Common myeloid progenitor, CD34-positive (primary cell): ENCODE measurements at regions not wholly inside any gene's neighbourhood (a gene's known extent, or its start where the extent isn't known, plus 50 kb on each side); places are given as distances from the start of the nearest gene placed in this dataset.

Source experiments
- CTCF ChIA-PET: fragments of 350-600 bp; sonication (Branson Sonifier 250); formaldehyde crosslinking; loops from one replicate; lab custom pipeline; 2021; ENCODE audit warnings: antibody characterized with exemption; lab: Charles Lee
- POLR2A ChIA-PET: fragments of 350-600 bp; sonication (Branson Sonifier 250); formaldehyde crosslinking; loops from one replicate; lab custom pipeline; 2021; ENCODE audit warnings: antibody characterized with exemption; lab: Charles Lee
- DNase-seq, 3 donors: peaks; one replicate each; pipeline versions ENCODE4 v3.0.0 to v3.0.0-alpha.2; 2013
- H3K27ac ChIP-seq, 2 experiments: 1 replicate in 1 of 2; 2 replicates in 1 of 2; pipeline ENCODE4 v1.7.0; 2013; ENCODE audit warnings: inconsistent platforms in 2 of 2, low read length in 2 of 2, mild to moderate bottlenecking in 2 of 2, low read depth in 1 of 2, moderate library complexity in 1 of 2; ENCODE audit not compliant: severe bottlenecking in 2 of 2, insufficient read depth in 1 of 2, poor library complexity in 1 of 2
- H3K27me3 ChIP-seq, 5 experiments: replicated peaks in 2 of 5; 1 replicate in 3 of 5; 2 replicates in 2 of 5; pipeline versions ENCODE4 v1.6.1 to v1.7.0; 2013; ENCODE audit warnings: low read length in 4 of 5, mild to moderate bottlenecking in 2 of 5, moderate library complexity in 2 of 5, inconsistent platforms in 1 of 5; ENCODE audit not compliant: insufficient read depth in 5 of 5, control insufficient read depth in 4 of 5
- H3K36me3 ChIP-seq, 4 experiments: 1 replicate in 2 of 4; 2 replicates in 2 of 4; pipeline versions ENCODE4 v1.6.1 to v1.7.0; 2013; ENCODE audit warnings: low read length in 3 of 4, control low read depth in 1 of 4, mild to moderate bottlenecking in 1 of 4; ENCODE audit not compliant: control insufficient read depth in 4 of 4, insufficient read depth in 4 of 4
- H3K4me1 ChIP-seq, 4 experiments: 1 replicate in 3 of 4; 2 replicates in 1 of 4; pipeline versions ENCODE4 v1.6.1 to v1.7.1; 2013; ENCODE audit warnings: low read length in 3 of 4, mild to moderate bottlenecking in 3 of 4, control low read depth in 1 of 4, inconsistent platforms in 1 of 4, moderate library complexity in 1 of 4; ENCODE audit not compliant: control insufficient read depth in 4 of 4, insufficient read depth in 4 of 4; ENCODE audit errors: control extremely low read depth in 1 of 4
- H3K4me3 ChIP-seq, 7 experiments: 1 replicate in 4 of 7; 2 replicates in 3 of 7; pipeline versions ENCODE4 v1.5.1 to v1.7.0; 2013; ENCODE audit warnings: mild to moderate bottlenecking in 7 of 7, low read length in 6 of 7, moderate library complexity in 6 of 7, inconsistent platforms in 2 of 7, low read depth in 2 of 7, control low read depth in 1 of 7; ENCODE audit not compliant: insufficient read depth in 4 of 7, control insufficient read depth in 1 of 7; ENCODE audit errors: extremely low read depth in 1 of 7
- H3K9me3 ChIP-seq, 5 experiments: 1 replicate in 4 of 5; 2 replicates in 1 of 5; pipeline versions ENCODE4 v1.6.1 to v1.7.1; 2013; ENCODE audit warnings: low read length in 4 of 5, mild to moderate bottlenecking in 2 of 5, inconsistent platforms in 1 of 5, low read depth in 1 of 5, moderate library complexity in 1 of 5; ENCODE audit not compliant: control insufficient read depth in 4 of 5, insufficient read depth in 2 of 5; ENCODE audit errors: control extremely low read depth in 1 of 5
- WGBS: methylation state at CpG from one replicate; pipeline ENCODE4 v1.1.5; 2013; ENCODE audit not compliant: insufficient coverage; 5-methylcytosine and 5-hydroxymethylcytosine counted together

- no peaks in the 10 kb centered on the region for H3K36me3 ChIP-seq
- no peak overlapping the region for H3K4me3 ChIP-seq
- ChIA-PET CTCF (no interaction called here), POLR2A (no interaction called here)
- no peaks in the 10 kb centered on the region for H3K4me1 ChIP-seq
- H3K27me3 ChIP-seq: no peaks in the 10 kb centered on the region
- 100% methylated on average over 1 of the region's 2 CpGs for WGBS
- no peak overlapping the region for H3K27ac ChIP-seq
- H3K9me3 ChIP-seq: peaks cover 0 to 10% (median 0%) of the 10 kb centered on the region in 5 experiments
- no peak for DNase-seq
Measured at GRCh38 chr20:59537991-59538390, 66.3 kb upstream of the PHACTR3 start.

GRCh38 chr20:59547596-59547995 lies 56.7 kb upstream of the PHACTR3 start:
- Histone ChIP-seq H3K27me3 (peaks cover 0 to 24% (median 3%) of the 10 kb centered on the region in 5 experiments), H3K4me1 (no peaks in the 10 kb centered on the region), H3K9me3 (peaks cover 0 to 3% (median 0%) of the 10 kb centered on the region in 5 experiments), H3K27ac (no peak overlapping the region), H3K36me3 (no peaks in the 10 kb centered on the region), H3K4me3 (no peak overlapping the region)
- no peak for DNase-seq
- ChIA-PET CTCF (interaction anchor here (1.4 kb wide), 1 partner anchor 13 kb away, joined by 3 read pairs; no protein-coding TSS in a partner anchor), POLR2A (no interaction called here)
- 97% methylated on average over 7 of the region's 8 CpGs for WGBS
